Peyer's patch (tissue), 4 donors: ENCODE measurements at regions not wholly inside any gene's neighbourhood (a gene's known extent, or its start where the extent isn't known, plus 50 kb on each side); places are given as distances from the start of the nearest gene placed in this dataset.

Experiments used
- POLR2A ChIP-seq, 2 donors: fragments of 450-650 bp; IDR thresholded peaks; one replicate each; pipeline ENCODE4 v1.5.1; 2017; ENCODE audit warnings: antibody characterized with exemption in 2 of 2, mild to moderate bottlenecking in 2 of 2, moderate library complexity in 2 of 2
- TF ChIP-seq, protein P1 (sequence below), 6 experiments: fragments of 450-650 bp in 4 of 6; fragments of 200-600 bp in 2 of 6; sonication (generic) in 1 of 6; IDR thresholded peaks; one replicate each; pipeline ENCODE4 v1.5.1; 2017 to 2019; ENCODE audit warnings: antibody characterized with exemption in 6 of 6, mild to moderate bottlenecking in 3 of 6, moderate library complexity in 1 of 6

DNA sequence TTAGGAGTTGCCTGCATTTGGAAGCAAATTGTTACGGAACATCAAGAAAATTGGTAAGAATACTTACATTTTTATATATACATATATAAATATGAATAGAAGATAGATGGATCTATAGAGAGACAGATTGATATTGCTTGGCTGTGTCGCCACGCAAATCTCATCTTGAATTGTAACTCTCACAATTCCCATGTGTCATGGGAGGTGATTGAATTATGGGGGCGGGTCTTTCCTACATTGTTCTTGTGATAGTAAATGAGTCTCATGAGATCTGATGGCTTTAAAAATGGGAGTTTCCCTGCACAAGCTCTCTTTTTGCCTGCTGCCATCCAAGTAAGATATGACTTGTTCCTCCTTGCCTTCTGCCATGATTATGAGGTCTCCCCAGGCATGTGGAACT lies 180.8 kb upstream of the HEY2 start:
- TF ChIP-seq, protein P1, sequence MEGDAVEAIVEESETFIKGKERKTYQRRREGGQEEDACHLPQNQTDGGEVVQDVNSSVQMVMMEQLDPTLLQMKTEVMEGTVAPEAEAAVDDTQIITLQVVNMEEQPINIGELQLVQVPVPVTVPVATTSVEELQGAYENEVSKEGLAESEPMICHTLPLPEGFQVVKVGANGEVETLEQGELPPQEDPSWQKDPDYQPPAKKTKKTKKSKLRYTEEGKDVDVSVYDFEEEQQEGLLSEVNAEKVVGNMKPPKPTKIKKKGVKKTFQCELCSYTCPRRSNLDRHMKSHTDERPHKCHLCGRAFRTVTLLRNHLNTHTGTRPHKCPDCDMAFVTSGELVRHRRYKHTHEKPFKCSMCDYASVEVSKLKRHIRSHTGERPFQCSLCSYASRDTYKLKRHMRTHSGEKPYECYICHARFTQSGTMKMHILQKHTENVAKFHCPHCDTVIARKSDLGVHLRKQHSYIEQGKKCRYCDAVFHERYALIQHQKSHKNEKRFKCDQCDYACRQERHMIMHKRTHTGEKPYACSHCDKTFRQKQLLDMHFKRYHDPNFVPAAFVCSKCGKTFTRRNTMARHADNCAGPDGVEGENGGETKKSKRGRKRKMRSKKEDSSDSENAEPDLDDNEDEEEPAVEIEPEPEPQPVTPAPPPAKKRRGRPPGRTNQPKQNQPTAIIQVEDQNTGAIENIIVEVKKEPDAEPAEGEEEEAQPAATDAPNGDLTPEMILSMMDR (IDR thresholded peaks at IDR 0.05): no peak
- no peak for TF ChIP-seq POLR2A (IDR thresholded peaks at IDR 0.05)
